GM12873 (cell line): ENCODE measurements at regions not wholly inside any gene's neighbourhood (a gene's known extent, or its start where the extent isn't known, plus 50 kb on each side); places are given as distances from the start of the nearest gene placed in this dataset.

Experiments
- TF ChIP-seq, protein P1 (sequence below): IDR thresholded peaks from 2 replicates; pipeline ENCODE4 v1.5.1; 2012; ENCODE audit warnings: low read depth, mild to moderate bottlenecking, moderate library complexity, low read length, control low read depth; ENCODE audit not compliant: insufficient read depth; ENCODE audit errors: missing control alignments

DNA sequence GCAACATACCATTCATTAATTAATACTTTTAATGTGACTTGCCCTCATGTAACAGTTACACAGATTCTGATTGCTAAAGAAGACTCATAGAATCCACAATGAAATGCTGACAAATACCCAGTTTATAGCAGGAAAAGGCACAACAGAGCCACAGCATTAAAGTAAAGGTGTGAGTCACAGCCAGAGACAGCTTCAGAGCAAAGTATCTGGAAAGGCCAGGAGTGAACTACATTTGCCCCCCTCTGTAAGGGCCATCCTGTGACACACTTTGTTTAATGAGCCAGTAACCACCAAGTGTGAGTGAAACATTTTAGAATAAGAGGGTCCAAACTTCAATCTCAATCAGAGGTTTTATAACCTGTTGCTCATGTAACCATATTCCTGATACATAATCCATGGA is 133.8 kb upstream of the TACR3 start:
- TF ChIP-seq, protein P1, sequence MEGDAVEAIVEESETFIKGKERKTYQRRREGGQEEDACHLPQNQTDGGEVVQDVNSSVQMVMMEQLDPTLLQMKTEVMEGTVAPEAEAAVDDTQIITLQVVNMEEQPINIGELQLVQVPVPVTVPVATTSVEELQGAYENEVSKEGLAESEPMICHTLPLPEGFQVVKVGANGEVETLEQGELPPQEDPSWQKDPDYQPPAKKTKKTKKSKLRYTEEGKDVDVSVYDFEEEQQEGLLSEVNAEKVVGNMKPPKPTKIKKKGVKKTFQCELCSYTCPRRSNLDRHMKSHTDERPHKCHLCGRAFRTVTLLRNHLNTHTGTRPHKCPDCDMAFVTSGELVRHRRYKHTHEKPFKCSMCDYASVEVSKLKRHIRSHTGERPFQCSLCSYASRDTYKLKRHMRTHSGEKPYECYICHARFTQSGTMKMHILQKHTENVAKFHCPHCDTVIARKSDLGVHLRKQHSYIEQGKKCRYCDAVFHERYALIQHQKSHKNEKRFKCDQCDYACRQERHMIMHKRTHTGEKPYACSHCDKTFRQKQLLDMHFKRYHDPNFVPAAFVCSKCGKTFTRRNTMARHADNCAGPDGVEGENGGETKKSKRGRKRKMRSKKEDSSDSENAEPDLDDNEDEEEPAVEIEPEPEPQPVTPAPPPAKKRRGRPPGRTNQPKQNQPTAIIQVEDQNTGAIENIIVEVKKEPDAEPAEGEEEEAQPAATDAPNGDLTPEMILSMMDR, result no peak

GRCh38 chr4:103853146-103853545 is 133.4 kb upstream of the TACR3 start:
- TF ChIP-seq, protein P1, result no peak

GRCh38 chr4:103845075-103845474 is 125.3 kb upstream of the TACR3 start:
- TF ChIP-seq, protein P1, result no peak

DNA sequence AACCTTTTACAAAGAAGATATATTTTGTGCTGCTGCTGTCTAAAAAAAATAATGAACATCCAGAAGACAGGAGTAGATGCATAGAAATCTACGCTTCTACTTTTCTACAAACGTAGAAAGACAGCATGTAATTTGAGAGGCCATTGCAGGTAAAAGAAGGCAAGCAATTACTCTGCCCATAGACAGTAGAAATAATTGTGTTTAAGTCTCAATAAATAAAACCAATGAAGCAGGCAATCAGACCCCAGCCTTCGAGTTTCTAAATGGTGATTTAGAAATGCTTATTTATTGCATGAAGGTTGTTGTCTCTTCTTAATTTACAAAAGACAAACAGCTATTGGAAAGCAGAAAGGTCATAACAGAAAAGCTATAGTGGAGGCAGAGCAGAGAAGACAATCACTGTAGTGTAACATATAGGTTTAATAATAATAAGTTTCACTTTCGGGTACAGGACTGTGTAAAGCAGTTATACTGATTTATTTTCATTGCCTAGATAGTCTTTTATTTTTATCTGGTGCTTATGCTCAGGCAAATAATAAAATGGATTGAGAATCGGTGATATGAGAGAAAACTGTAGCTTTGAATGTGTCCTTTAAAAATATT is 123.0 kb upstream of the TACR3 start:
- TF ChIP-seq, protein P1, result no peak

DNA sequence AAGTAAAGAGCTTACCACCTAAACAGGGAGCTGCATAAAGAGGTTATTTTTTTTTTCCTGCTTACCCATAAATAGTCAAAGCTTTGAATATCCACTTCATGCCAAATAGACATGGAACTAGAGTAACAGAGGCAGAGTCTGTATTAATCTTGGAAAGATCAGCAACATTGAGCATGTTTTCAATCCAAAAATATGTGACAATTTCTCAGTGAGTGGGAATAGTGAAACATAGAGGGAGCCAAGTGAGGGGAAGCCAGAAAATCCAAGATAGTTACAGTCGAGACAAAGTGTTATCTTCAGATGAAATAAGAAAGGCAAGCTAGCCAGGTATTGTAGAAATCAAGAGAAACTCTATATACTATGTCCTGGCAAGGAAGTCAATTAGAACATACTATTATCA is 122.3 kb upstream of the TACR3 start:
- TF ChIP-seq, protein P1, result no peak

DNA sequence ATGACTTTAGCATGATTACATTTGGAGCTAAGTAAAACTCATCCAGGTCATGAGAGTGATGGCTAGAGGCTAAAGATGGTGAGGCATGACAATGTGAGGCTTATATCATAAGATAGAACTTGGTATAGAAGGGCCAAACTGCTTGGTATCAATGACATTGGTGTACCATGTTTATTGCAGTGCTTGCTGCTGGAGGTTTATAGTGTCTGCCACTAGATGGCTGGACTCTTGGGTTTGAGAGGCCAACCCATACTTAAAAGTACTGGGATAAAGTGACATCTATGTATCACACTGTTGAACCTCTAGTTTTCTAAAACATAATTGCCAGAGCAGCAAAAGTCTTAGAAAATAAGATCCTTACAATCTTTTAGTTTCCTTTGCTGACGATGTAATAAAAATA is 83.0 kb upstream of the TACR3 start:
- TF ChIP-seq, protein P1, result peak; percentile 37

DNA sequence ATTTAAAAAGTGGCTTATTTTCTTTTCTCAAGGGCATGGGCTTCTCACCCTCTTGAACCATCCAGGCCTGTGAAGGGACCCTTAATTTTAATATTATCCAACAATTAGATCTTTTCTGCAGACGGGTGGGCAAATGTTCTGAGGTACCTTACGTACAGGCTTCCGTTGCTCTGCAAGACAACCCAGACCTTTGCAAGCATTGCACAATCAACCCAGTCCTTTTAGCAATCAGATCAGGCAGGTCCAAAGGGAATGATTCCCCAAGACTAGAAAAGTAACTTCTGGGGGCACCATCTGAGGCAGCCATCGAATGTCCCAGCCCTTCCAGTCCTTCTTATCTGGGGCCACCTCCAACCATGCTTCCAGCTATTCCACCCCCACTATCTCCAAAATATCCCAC is 67.3 kb upstream of the TACR3 start:
- TF ChIP-seq, protein P1, result no peak

DNA sequence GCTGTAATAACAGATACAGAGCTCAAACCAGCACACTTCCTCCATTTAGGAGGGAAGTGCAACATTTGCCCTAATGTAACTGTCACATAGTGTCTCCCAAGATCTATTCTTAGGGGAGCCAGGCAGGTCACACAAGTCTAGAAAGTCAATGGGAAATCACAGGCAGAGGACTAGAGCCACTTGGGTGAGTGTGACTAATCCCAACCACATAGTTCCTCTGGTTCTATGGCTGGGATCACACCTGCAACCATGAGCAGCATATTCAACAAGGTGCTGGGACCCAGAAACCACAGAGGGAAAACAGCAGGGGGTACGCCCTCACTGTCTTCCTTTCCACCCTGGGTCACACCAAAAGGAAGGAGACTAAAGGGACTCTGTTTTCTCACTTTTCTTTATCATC is 66.8 kb upstream of the TACR3 start:
- TF ChIP-seq, protein P1, result no peak
